Endothelial cell of umbilical vein (primary cell): ENCODE measurements at regions not wholly inside any gene's neighbourhood (a gene's known extent, or its start where the extent isn't known, plus 50 kb on each side); places are given as distances from the start of the nearest gene placed in this dataset.
A peak's percentile ranks its signal among the peaks of the same experiment; 100 is the strongest.

Source experiments
- BruUV-seq: library from RNA; stranded (reverse); fragments of 400-500 nt; replicated peaks from 2 replicates; lab custom pipeline; 2021; lab: Mats Ljungman, UMichigan
- CTCF ChIA-PET: fragments of 300-600, 350-600 bp; sonication (Branson Sonifier 250); formaldehyde crosslinking; loops from one replicate; lab custom pipeline; 2021; ENCODE audit warnings: antibody characterized with exemption, inconsistent platforms; lab: Charles Lee
- POLR2A ChIA-PET: fragments of 300-600, 350-600 bp; sonication (Branson Sonifier 250); formaldehyde crosslinking; loops from one replicate; lab custom pipeline; 2021; ENCODE audit warnings: antibody characterized with exemption, inconsistent platforms; lab: Charles Lee
- DNase-seq: peaks from one replicate; pipeline ENCODE4 v3.0.0-alpha.2; 2011; ENCODE audit warnings: low read depth, low spot score
- FAIRE-seq: peaks from 2 replicates; lab custom pipeline; 2011; peaks lifted over from hg19 to GRCh38; lab: Jason Lieb, UNC
- H2AFZ ChIP-seq: 2 replicates; pipeline ENCODE4 v1.6.0; 2012; ENCODE audit warnings: low read depth, low read length, control low read depth, inconsistent platforms
- H3K27ac ChIP-seq: 2 replicates; pipeline ENCODE4 v1.5.1; 2011; ENCODE audit warnings: low read depth, mild to moderate bottlenecking, control low read depth, low read length, moderate library complexity; ENCODE audit not compliant: insufficient read depth
- H3K27me3 ChIP-seq, 2 experiments: 2 replicates each; pipeline versions ENCODE4 v1.6.0 to v1.6.1; 2011; ENCODE audit warnings: low read length in 2 of 2, mixed read lengths in 1 of 2; ENCODE audit not compliant: control insufficient read depth in 2 of 2, insufficient read depth in 2 of 2
- H3K36me3 ChIP-seq, 2 experiments: 2 replicates in 1 of 2; 3 replicates in 1 of 2; pipeline ENCODE4 v1.5.1; 2011; ENCODE audit warnings: low read length in 2 of 2, mild to moderate bottlenecking in 1 of 2, moderate library complexity in 1 of 2; ENCODE audit not compliant: control insufficient read depth in 2 of 2, insufficient read depth in 2 of 2; ENCODE audit errors: extremely low read depth in 1 of 2
- H3K4me1 ChIP-seq: 3 replicates; pipeline ENCODE4 v1.5.1; 2011; ENCODE audit warnings: mild to moderate bottlenecking, low read length; ENCODE audit not compliant: control insufficient read depth, insufficient read depth; ENCODE audit errors: extremely low read depth
- H3K4me2 ChIP-seq: 2 replicates; pipeline ENCODE4 v1.6.1; 2011; ENCODE audit warnings: low read length, control low read depth, mixed read lengths; ENCODE audit not compliant: insufficient read depth
- H3K4me3 ChIP-seq, 3 experiments: fragments of 200-600 bp in 1 of 3; sonication (generic), shearing (Covaris generic) in 1 of 3; replicated peaks in 1 of 3; 2 replicates each; pipeline ENCODE4 v1.5.1; 2011 to 2016; ENCODE audit warnings: control low read depth in 3 of 3, low read length in 3 of 3, mild to moderate bottlenecking in 2 of 3, inconsistent platforms in 1 of 3, low read depth in 1 of 3, moderate library complexity in 1 of 3; ENCODE audit not compliant: insufficient read depth in 1 of 3
- H3K79me2 ChIP-seq: 2 replicates; pipeline ENCODE4 v1.6.0; 2012; ENCODE audit warnings: low read length, inconsistent platforms; ENCODE audit not compliant: control insufficient read depth, insufficient read depth
- H3K9ac ChIP-seq: replicated peaks from 2 replicates; pipeline ENCODE3; 2011; ENCODE audit warnings: low read length, control low read depth; ENCODE audit not compliant: insufficient read depth; ENCODE audit errors: extremely low read depth
- H3K9me1 ChIP-seq: replicated peaks from 3 replicates; pipeline ENCODE4 v1.6.0; 2011; ENCODE audit warnings: mild to moderate bottlenecking, low read length; ENCODE audit not compliant: control insufficient read depth, insufficient read depth; ENCODE audit errors: extremely low read depth
- H3K9me3 ChIP-seq: replicated peaks from 2 replicates; pipeline ENCODE4 v1.5.1; 2012; ENCODE audit warnings: low read length, inconsistent platforms; ENCODE audit not compliant: control insufficient read depth, insufficient read depth
- H4K20me1 ChIP-seq: replicated peaks from 2 replicates; pipeline ENCODE3; 2011; ENCODE audit warnings: mild to moderate bottlenecking, low read length; ENCODE audit not compliant: control insufficient read depth, insufficient read depth; ENCODE audit errors: extremely low read depth
- EZH2 ChIP-seq: IDR thresholded peaks from 2 replicates; pipeline ENCODE4 v1.6.1; 2012; ENCODE audit warnings: borderline replicate concordance, low read depth, mild to moderate bottlenecking, moderate library complexity, low read length, inconsistent platforms; ENCODE audit not compliant: severe bottlenecking
- FOS ChIP-seq: IDR thresholded peaks from 2 replicates; pipeline ENCODE4 v1.6.1; 2011; ENCODE audit warnings: mild to moderate bottlenecking, low read length, moderate library complexity, borderline replicate concordance; ENCODE audit not compliant: insufficient read depth
- GATA2 ChIP-seq: IDR thresholded peaks from 2 replicates; pipeline ENCODE4 v1.7.0; 2011; ENCODE audit warnings: low read depth, mild to moderate bottlenecking, moderate library complexity, mixed read lengths, low read length; ENCODE audit not compliant: insufficient read length, insufficient read depth
- JUN ChIP-seq: IDR thresholded peaks from 2 replicates; pipeline ENCODE4 v1.6.1; 2011; ENCODE audit warnings: borderline replicate concordance, low read depth; ENCODE audit not compliant: insufficient read length, insufficient read depth
- MYC ChIP-seq: IDR thresholded peaks from one replicate; pipeline ENCODE4 v1.6.1; 2011; ENCODE audit warnings: mild to moderate bottlenecking, low read depth, low read length
- POLR2A ChIP-seq: IDR thresholded peaks from 2 replicates; pipeline ENCODE4 v1.6.1; 2012; ENCODE audit warnings: low read depth, mild to moderate bottlenecking, control low read depth, low read length
- POLR2AphosphoS5 ChIP-seq: IDR thresholded peaks from 2 replicates; pipeline ENCODE4 v1.6.1; 2012; ENCODE audit warnings: low read depth, mild to moderate bottlenecking, control low read depth, low read length, moderate library complexity; ENCODE audit not compliant: insufficient read depth
- dilution Hi-C: fragments of 300-500 bp; cut with MboI; formaldehyde crosslinking; loops from one replicate; pipeline ENCODE4 v1.15.0; 2019; ENCODE audit warnings: low sequenced_read_pairs; ENCODE audit not compliant: extremely low pct_ligation_motif_present
- intact Hi-C: fragments of 100-400 bp; cut with micrococcal nuclease; formaldehyde crosslinking; loops from one replicate; pipeline ENCODE4 v1.10.0; 2022
- TF ChIP-seq, protein P1 (sequence below): IDR thresholded peaks from 2 replicates; pipeline ENCODE4 v1.6.1; 2011; ENCODE audit not compliant: insufficient read depth, insufficient read length
- TF ChIP-seq, protein P2 (sequence below), 2 donors: IDR thresholded peaks; 1 replicate in 1 of 2; 2 replicates in 1 of 2; pipeline ENCODE4 v1.5.1; 2011; ENCODE audit warnings: low read length in 2 of 2, mild to moderate bottlenecking in 2 of 2, moderate library complexity in 2 of 2, control low read depth in 1 of 2, inconsistent platforms in 1 of 2, low read depth in 1 of 2; ENCODE audit not compliant: insufficient read depth in 1 of 2; ENCODE audit errors: extremely low read depth in 1 of 2

DNA sequence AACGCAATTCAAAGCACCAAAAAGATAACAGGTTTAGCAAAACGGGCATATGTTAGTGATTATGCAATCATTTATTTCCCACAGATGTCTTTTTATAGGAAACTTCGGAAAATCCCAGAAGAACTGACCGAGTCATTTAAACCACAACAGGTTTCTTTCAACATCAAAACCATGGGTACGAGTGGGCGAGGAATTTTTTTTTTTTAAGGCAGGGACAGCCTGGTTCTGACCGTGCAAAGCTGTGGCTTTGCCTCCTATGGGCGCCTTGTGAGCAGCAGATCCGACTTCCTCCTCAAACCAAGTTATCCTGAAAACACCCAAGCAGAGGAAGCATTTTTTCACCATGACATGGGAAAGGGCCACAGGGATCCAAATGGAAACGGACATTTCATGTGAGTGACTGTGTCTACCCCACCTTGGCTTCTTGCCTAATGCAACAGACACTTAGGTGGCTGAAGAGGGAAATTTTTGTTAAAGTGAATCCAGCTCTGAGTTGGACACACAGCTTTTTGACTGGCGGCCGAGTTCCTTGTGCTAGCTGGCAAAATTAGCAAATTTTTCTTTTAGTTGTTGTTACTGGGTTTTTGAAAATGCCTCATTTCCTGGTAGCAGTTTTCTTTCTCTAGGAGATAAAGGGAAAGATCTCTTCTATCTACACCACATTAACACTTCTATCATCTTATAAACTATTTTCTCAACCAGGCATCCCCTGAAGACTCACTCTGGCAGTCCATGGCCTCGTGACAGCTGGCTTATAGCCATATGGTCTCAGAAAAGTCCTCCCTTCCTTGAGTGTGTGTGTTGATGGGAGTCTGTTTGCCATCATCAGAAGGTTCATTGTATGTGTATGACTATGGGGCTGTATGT is 487.4 kb upstream of the ZEB2 start:
- Histone ChIP-seq H3K9me3 (no peaks in the 10 kb centered on the region), H3K36me3 (no peaks in the 10 kb centered on the region), H3K9me1 (no peaks in the 10 kb centered on the region), H4K20me1 (no peaks in the 10 kb centered on the region), H3K79me2 (no peaks in the 10 kb centered on the region), H3K27ac (peak overlapping the region; percentile 80), H2AFZ (peak overlapping the region; percentile 58), H3K27me3 (no peaks in the 10 kb centered on the region), H3K4me3 (peak overlapping the region in 1 of 3 experiments; percentile 3), H3K4me2 (peak overlapping the region; percentile 32), H3K9ac (peak overlapping the region; percentile 44), H3K4me1 (peaks cover 38% of the 10 kb centered on the region)
- POLR2A ChIA-PET: no interaction called here
- peak; percentile 64 for FAIRE-seq
- dilution Hi-C loops: no loop called here
- TF ChIP-seq POLR2AphosphoS5: peak; percentile 79
- peak; percentile 61 for TF ChIP-seq JUN
- TF ChIP-seq, protein P1, sequence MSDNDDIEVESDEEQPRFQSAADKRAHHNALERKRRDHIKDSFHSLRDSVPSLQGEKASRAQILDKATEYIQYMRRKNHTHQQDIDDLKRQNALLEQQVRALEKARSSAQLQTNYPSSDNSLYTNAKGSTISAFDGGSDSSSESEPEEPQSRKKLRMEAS: no peak
- peak; percentile 91 for TF ChIP-seq FOS
- TF ChIP-seq GATA2: peak; percentile 78
- peak; percentile 91 for DNase-seq
- intact Hi-C loops: loop anchor here (1.0 to 10.0 kb wide), 5 partner anchors 63 to 553 kb away; no protein-coding TSS in a partner anchor
- BruUV-seq: TSS peak; percentile 98
- CTCF ChIA-PET: interaction anchor here (1.0 to 2.0 kb wide), 2 partner anchors 10 to 487 kb away, joined by 4 to 5 read pairs; no protein-coding TSS in a partner anchor

DNA sequence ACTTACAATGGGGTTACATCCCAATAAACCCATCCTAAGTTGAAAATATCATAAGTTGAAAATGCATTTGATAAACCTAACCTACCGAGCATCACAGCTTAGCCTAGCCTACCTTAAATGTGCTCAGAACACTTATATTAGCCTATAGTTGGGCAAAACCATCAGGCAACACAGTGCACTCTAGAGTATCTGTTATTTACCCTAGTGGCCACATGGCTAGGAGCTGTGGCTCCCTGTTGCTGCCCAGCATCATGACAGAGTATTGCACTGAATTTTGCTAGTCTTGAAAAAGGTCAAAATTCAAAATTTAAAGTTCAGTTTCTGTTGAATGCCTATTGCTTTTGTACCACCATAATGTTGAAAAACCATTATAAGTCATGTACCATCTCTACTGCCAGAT is 482.7 kb upstream of the ZEB2 start:
- dilution Hi-C loops: no loop called here
- H3K79me2 ChIP-seq: no peaks in the 10 kb centered on the region

More for the DNA sequence above, 482.7 kb upstream of the ZEB2 start:
- Histone ChIP-seq H3K9ac (no peak overlapping the region), H3K9me3 (no peaks in the 10 kb centered on the region), H3K4me3 (no peak overlapping the region), H4K20me1 (no peaks in the 10 kb centered on the region), H2AFZ (no peak overlapping the region), H3K27ac (no peak overlapping the region), H3K4me1 (peaks cover 18% of the 10 kb centered on the region), H3K4me2 (no peak overlapping the region), H3K36me3 (no peaks in the 10 kb centered on the region), H3K27me3 (no peaks in the 10 kb centered on the region), H3K9me1 (no peaks in the 10 kb centered on the region)
- FAIRE-seq: no peak
- TF ChIP-seq, protein P1: no peak
- TF ChIP-seq, protein P2, sequence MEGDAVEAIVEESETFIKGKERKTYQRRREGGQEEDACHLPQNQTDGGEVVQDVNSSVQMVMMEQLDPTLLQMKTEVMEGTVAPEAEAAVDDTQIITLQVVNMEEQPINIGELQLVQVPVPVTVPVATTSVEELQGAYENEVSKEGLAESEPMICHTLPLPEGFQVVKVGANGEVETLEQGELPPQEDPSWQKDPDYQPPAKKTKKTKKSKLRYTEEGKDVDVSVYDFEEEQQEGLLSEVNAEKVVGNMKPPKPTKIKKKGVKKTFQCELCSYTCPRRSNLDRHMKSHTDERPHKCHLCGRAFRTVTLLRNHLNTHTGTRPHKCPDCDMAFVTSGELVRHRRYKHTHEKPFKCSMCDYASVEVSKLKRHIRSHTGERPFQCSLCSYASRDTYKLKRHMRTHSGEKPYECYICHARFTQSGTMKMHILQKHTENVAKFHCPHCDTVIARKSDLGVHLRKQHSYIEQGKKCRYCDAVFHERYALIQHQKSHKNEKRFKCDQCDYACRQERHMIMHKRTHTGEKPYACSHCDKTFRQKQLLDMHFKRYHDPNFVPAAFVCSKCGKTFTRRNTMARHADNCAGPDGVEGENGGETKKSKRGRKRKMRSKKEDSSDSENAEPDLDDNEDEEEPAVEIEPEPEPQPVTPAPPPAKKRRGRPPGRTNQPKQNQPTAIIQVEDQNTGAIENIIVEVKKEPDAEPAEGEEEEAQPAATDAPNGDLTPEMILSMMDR (IDR thresholded peaks at IDR 0.05; ENCODE audit: extremely low read depth in 1 of 2, insufficient read depth in 1 of 2, low read depth in 1 of 2, low read length in 2 of 2): no peak
- no peak for TF ChIP-seq GATA2
- TF ChIP-seq FOS: no peak
- TF ChIP-seq MYC: no peak
- TF ChIP-seq EZH2: no peak
- no peak for TF ChIP-seq POLR2A
- BruUV-seq: no TSS peak
- DNase-seq: no peak
- CTCF ChIA-PET: no interaction called here
- intact Hi-C loops: loop anchor here (10.0 kb wide), 2 partner anchors 382 to 548 kb away; no protein-coding TSS in a partner anchor
- POLR2A ChIA-PET: no interaction called here
